CD14-positive monocyte (primary cell): ENCODE measurements at regions not wholly inside any gene's neighbourhood (a gene's known extent, or its start where the extent isn't known, plus 50 kb on each side); places are given as distances from the start of the nearest gene placed in this dataset.

ENCODE experiments used
- DNase-seq, 3 donors: peaks; one replicate each; pipeline ENCODE4 v3.0.0-alpha.2; 2011 to 2022
- H2AFZ ChIP-seq: 2 replicates; pipeline ENCODE4 v1.6.0; 2012; ENCODE audit warnings: mild to moderate bottlenecking, low read depth, low read length, inconsistent platforms; ENCODE audit not compliant: insufficient read depth, poor library complexity, severe bottlenecking
- H3K27ac ChIP-seq, 2 donors: 1 replicate in 1 of 2; 2 replicates in 1 of 2; pipeline ENCODE4 v1.5.1; 2012 to 2013; ENCODE audit warnings: low read length in 2 of 2, control low read depth in 1 of 2, inconsistent platforms in 1 of 2, low read depth in 1 of 2, mild to moderate bottlenecking in 1 of 2
- H3K27me3 ChIP-seq, 2 donors: one replicate each; pipeline versions ENCODE4 v1.6.0 to v1.6.1; 2011 to 2013; ENCODE audit warnings: low read length in 2 of 2; ENCODE audit not compliant: control insufficient read depth in 2 of 2, insufficient read depth in 2 of 2
- H3K36me3 ChIP-seq, 2 donors: replicated peaks in 1 of 2; 1 replicate in 1 of 2; 2 replicates in 1 of 2; pipeline versions ENCODE4 v1.5.1 to v1.6.1; 2012 to 2013; ENCODE audit warnings: low read length in 2 of 2, control low read depth in 1 of 2, inconsistent platforms in 1 of 2, mild to moderate bottlenecking in 1 of 2; ENCODE audit not compliant: insufficient read depth in 2 of 2, control insufficient read depth in 1 of 2
- H3K4me1 ChIP-seq, 2 donors: 1 replicate in 1 of 2; 2 replicates in 1 of 2; pipeline versions ENCODE4 v1.5.1 to v1.6.1; 2012 to 2013; ENCODE audit warnings: low read length in 2 of 2, control low read depth in 1 of 2, inconsistent platforms in 1 of 2, mild to moderate bottlenecking in 1 of 2, moderate library complexity in 1 of 2; ENCODE audit not compliant: insufficient read depth in 2 of 2, control insufficient read depth in 1 of 2
- H3K4me2 ChIP-seq: replicated peaks from 2 replicates; pipeline ENCODE3; 2012; ENCODE audit warnings: low read length, moderate library complexity, mild to moderate bottlenecking; ENCODE audit not compliant: poor library complexity, severe bottlenecking; ENCODE audit errors: extremely low read depth
- H3K4me3 ChIP-seq, 3 experiments: fragments of 200-600 bp in 1 of 3; sonication (generic) in 1 of 3; replicated peaks in 1 of 3; 1 replicate in 2 of 3; 2 replicates in 1 of 3; pipeline ENCODE4 v1.5.1; 2011 to 2013; ENCODE audit warnings: low read length in 3 of 3, mild to moderate bottlenecking in 3 of 3, control low read depth in 2 of 3, low read depth in 2 of 3, inconsistent platforms in 1 of 3, moderate library complexity in 1 of 3
- H3K79me2 ChIP-seq: 2 replicates; pipeline ENCODE4 v1.6.0; 2012; ENCODE audit warnings: mild to moderate bottlenecking, control low read depth, inconsistent platforms, low read length, moderate library complexity; ENCODE audit not compliant: insufficient read depth
- H3K9ac ChIP-seq: 2 replicates; pipeline ENCODE4 v1.6.0; 2017; ENCODE audit warnings: low read length, mild to moderate bottlenecking; ENCODE audit not compliant: insufficient read depth, poor library complexity, severe bottlenecking
- H3K9me3 ChIP-seq, 2 donors: replicated peaks in 1 of 2; 1 replicate in 1 of 2; 2 replicates in 1 of 2; pipeline versions ENCODE4 v1.5.1 to v1.6.1; 2012 to 2013; ENCODE audit warnings: low read length in 2 of 2, control low read depth in 1 of 2; ENCODE audit not compliant: control insufficient read depth in 1 of 2, insufficient read depth in 1 of 2
- H4K20me1 ChIP-seq: 2 replicates; pipeline ENCODE4 v1.6.0; 2012; ENCODE audit warnings: mild to moderate bottlenecking, low read length, control low read depth, moderate library complexity; ENCODE audit not compliant: insufficient read depth
- H3K27ac Mint-ChIP-seq, 7 donors: one replicate each; pipeline ENCODE4 v1.8.0; 2020; ENCODE audit warnings: mild to moderate bottlenecking in 7 of 7, mixed read lengths in 7 of 7, moderate library complexity in 6 of 7, inconsistent platforms in 2 of 7
- H3K27me3 Mint-ChIP-seq, 3 donors: one replicate each; pipeline ENCODE4 v1.8.0; 2021 to 2022; ENCODE audit warnings: low read depth in 3 of 3, mild to moderate bottlenecking in 3 of 3, mixed read lengths in 3 of 3, moderate library complexity in 3 of 3, inconsistent platforms in 1 of 3
- H3K36me3 Mint-ChIP-seq, 2 donors: one replicate each; pipeline ENCODE4 v1.8.0; 2020; ENCODE audit warnings: mixed read lengths in 2 of 2, inconsistent platforms in 1 of 2, mild to moderate bottlenecking in 1 of 2
- H3K4me1 Mint-ChIP-seq: one replicate; pipeline ENCODE4 v1.8.0; 2020; ENCODE audit warnings: mild to moderate bottlenecking, mixed read lengths
- H3K4me3 Mint-ChIP-seq, 2 donors: one replicate each; pipeline ENCODE4 v1.8.0; 2020; ENCODE audit warnings: mild to moderate bottlenecking in 2 of 2, mixed read lengths in 2 of 2, moderate library complexity in 1 of 2
- H3K9me3 Mint-ChIP-seq, 7 donors: one replicate each; pipeline ENCODE4 v1.8.0; 2020 to 2022; ENCODE audit warnings: mixed read lengths in 7 of 7, mild to moderate bottlenecking in 6 of 7, moderate library complexity in 6 of 7, inconsistent platforms in 2 of 7
- WGBS: methylation state at CpG from one replicate; pipeline ENCODE4 v1.1.5; 2013; ENCODE audit warnings: missing lambda C conversion rate; ENCODE audit not compliant: insufficient coverage; 5-methylcytosine and 5-hydroxymethylcytosine counted together
- intact Hi-C, 2 donors: fragments of 100-400 bp; cut with micrococcal nuclease; formaldehyde crosslinking; loops; one replicate each; pipeline versions ENCODE4 v1.15.0 to v1.15.1; 2023
- TF ChIP-seq, protein P1 (sequence below): fragments of 200-600 bp; IDR thresholded peaks from one replicate; pipeline ENCODE4 v1.8.0; 2022; ENCODE audit warnings: antibody characterized with exemption, mild to moderate bottlenecking

DNA sequence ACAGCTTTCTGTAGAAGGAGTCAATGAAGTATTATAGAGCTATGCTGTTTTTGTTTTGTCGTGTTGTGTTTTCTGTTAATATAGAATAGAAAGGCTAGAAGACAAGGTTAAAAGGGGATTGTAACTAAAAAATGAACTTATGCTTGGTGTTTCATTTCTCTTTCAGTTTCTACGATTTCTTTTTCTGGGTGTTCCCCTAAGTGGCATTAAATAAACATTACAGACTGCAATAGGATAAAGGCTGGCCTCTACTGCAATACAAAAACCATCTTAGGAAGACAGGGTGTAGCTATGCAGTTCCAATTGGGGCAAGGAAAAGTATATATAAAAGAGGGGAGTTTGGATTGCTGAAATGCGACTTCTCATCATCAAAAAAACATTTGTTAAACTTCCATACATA is 1609.7 kb upstream of the ACVR2A start:
- DNase-seq, result no peak
- Histone ChIP-seq H2AFZ (no peak overlapping the region), H3K36me3 (no peaks in the 10 kb centered on the region), H3K4me1 (no peaks in the 10 kb centered on the region), H3K79me2 (no peaks in the 10 kb centered on the region), H3K27me3 (no peaks in the 10 kb centered on the region), H4K20me1 (no peaks in the 10 kb centered on the region), H3K4me3 (no peak overlapping the region), H3K9me3 (no peaks in the 10 kb centered on the region), H3K9ac (no peak overlapping the region), H3K27ac (no peak overlapping the region), H3K4me2 (no peak overlapping the region)
- TF ChIP-seq, protein P1, sequence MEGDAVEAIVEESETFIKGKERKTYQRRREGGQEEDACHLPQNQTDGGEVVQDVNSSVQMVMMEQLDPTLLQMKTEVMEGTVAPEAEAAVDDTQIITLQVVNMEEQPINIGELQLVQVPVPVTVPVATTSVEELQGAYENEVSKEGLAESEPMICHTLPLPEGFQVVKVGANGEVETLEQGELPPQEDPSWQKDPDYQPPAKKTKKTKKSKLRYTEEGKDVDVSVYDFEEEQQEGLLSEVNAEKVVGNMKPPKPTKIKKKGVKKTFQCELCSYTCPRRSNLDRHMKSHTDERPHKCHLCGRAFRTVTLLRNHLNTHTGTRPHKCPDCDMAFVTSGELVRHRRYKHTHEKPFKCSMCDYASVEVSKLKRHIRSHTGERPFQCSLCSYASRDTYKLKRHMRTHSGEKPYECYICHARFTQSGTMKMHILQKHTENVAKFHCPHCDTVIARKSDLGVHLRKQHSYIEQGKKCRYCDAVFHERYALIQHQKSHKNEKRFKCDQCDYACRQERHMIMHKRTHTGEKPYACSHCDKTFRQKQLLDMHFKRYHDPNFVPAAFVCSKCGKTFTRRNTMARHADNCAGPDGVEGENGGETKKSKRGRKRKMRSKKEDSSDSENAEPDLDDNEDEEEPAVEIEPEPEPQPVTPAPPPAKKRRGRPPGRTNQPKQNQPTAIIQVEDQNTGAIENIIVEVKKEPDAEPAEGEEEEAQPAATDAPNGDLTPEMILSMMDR, result no peak
- Mint-ChIP-seq H3K9me3 (peaks cover 0 to 2% (median 0%) of the 10 kb centered on the region in 7 donors), H3K27ac (no peak overlapping the region), H3K27me3 (no peaks in the 10 kb centered on the region), H3K4me3 (no peak overlapping the region), H3K36me3 (no peaks in the 10 kb centered on the region), H3K4me1 (no peaks in the 10 kb centered on the region)
- WGBS, result no CpG with 5 or more reads among the region's 3 CpGs
- intact Hi-C loops, result no loop called here

DNA sequence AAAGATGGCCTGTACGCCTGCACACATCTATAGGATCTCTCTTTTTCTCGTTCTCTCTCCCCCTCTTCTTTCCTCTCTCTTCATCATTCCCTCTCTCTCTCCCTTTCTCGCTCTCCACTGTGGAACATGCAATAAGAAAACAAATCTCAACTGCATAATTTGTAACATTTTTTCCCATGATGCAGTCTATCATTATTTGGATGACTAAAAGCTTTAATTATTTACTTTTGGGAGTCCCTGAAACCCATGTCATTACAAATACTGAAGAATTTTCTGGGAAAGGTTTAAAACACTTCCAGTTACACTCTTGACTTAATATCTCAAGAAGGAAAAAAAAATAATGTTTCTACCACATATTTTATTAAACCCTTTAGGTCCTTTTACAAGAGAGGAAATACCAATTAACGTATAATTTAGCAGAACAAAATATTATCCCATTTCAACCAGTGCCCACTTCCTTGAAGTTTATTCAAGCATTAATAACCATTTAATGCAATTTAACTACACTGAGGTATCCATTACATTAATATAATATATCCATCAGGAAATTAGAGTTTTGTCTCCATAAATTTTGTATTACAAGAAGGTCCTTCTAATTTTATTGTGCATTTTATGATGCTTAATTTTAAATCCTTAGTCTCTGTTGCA is 1615.2 kb upstream of the ACVR2A start:
- Mint-ChIP-seq H3K4me1 (no peaks in the 10 kb centered on the region), H3K27me3 (no peaks in the 10 kb centered on the region), H3K4me3 (no peak overlapping the region), H3K27ac (no peak overlapping the region), H3K36me3 (no peaks in the 10 kb centered on the region), H3K9me3 (peaks cover 0 to 4% (median 2%) of the 10 kb centered on the region in 7 donors)
- no peak overlapping the region for H3K9ac ChIP-seq
- no peak overlapping the region for H3K4me2 ChIP-seq
- H3K27me3 ChIP-seq, result no peaks in the 10 kb centered on the region
- no peaks in the 10 kb centered on the region for H3K9me3 ChIP-seq
- intact Hi-C loops, result no loop called here
- DNase-seq, result no peak
- no peaks in the 10 kb centered on the region for H3K36me3 ChIP-seq
- no peak overlapping the region for H3K4me3 ChIP-seq
- no peak overlapping the region for H2AFZ ChIP-seq
- WGBS, result 86% methylated on average over 1 of the region's 4 CpGs
- H4K20me1 ChIP-seq, result no peaks in the 10 kb centered on the region
- H3K4me1 ChIP-seq, result no peaks in the 10 kb centered on the region
- TF ChIP-seq, protein P1, result no peak
- no peaks in the 10 kb centered on the region for H3K79me2 ChIP-seq
- no peak overlapping the region for H3K27ac ChIP-seq
